ENCODE measurements at regions not wholly inside any gene's neighbourhood (a gene's known extent, or its start where the extent isn't known, plus 50 kb on each side); places are given as distances from the start of the nearest gene placed in this dataset.

GRCh38 chr2:66852953-66853352, 418.0 kb downstream of the MEIS1 start:
- TF ChIP-seq CEBPB (IDR thresholded peaks at IDR 0.05; ENCODE audit: low read depth, low read length) (no peak), RCOR1 (IDR thresholded peaks at IDR 0.05; ENCODE audit: insufficient replicate concordance, low read length) (no peak), CTCF (conservative IDR thresholded peaks at IDR 0.05; ENCODE audit: low read depth, low read length) (no peak), POLR2A (IDR thresholded peaks at IDR 0.05; ENCODE audit: low read depth, low read length) (no peak), RFX5 (IDR thresholded peaks at IDR 0.05; ENCODE audit: low read depth, low read length) (no peak), RAD21 (IDR thresholded peaks at IDR 0.05; ENCODE audit: low read length) (no peak), FOS (IDR thresholded peaks at IDR 0.05; ENCODE audit: low read depth, low read length) (no peak), ELK1 (IDR thresholded peaks at IDR 0.05; ENCODE audit: borderline replicate concordance, low read depth, low read length) (no peak), BHLHE40 (IDR thresholded peaks at IDR 0.05; ENCODE audit: low read depth, low read length) (no peak), USF2 (IDR thresholded peaks at IDR 0.05; ENCODE audit: low read depth, low read length) (no peak), SMC3 (IDR thresholded peaks at IDR 0.05; ENCODE audit: low read depth, low read length) (no peak), MAZ (IDR thresholded peaks at IDR 0.05; ENCODE audit: borderline replicate concordance, low read depth, low read length) (no peak), MXI1 (IDR thresholded peaks at IDR 0.05; ENCODE audit: borderline replicate concordance, low read depth, low read length) (no peak)

Data from IMR-90 (cell line).